Ishikawa (cell line): ENCODE measurements at regions not wholly inside any gene's neighbourhood (a gene's known extent, or its start where the extent isn't known, plus 50 kb on each side); places are given as distances from the start of the nearest gene placed in this dataset.

Experiments used
- CEBPB ChIP-seq: IDR thresholded peaks from 2 replicates; pipeline ENCODE4 v1.6.1; 2012
- TF ChIP-seq, protein P1 (sequence below): IDR thresholded peaks from 2 replicates; pipeline ENCODE4 v1.6.1; 2012

DNA sequence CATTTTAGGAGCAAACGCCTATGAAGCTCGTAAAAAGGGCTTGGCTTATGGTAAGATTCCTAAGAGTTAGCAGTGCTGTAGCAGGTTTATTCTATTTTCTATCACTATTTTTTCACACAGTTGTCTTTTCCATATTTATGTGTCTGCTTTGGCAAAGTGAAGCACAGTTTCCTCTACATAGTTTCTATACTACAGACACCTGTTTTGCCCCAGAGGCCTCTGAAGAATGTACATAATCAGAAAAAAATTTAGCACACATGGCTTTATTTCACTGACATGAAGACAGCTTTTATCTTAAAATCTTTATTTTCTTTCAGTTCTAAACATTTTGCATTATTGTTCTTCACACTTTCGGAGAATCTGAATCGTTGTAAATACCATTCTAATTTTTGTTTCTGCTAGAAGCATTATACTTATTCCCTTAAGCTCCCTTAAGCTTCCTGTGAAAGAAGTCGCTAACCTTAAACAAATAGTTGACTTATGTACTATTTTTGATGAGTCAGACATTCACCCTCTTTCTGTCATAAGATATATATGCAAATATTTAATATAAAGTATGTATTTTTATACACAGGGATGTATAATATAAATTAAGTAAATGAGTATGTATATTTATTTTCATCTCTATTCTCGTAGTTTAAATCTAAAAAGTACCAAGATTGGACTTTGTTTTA, 816.0 kb downstream of the OLFM4 start:
- TF ChIP-seq, protein P1, sequence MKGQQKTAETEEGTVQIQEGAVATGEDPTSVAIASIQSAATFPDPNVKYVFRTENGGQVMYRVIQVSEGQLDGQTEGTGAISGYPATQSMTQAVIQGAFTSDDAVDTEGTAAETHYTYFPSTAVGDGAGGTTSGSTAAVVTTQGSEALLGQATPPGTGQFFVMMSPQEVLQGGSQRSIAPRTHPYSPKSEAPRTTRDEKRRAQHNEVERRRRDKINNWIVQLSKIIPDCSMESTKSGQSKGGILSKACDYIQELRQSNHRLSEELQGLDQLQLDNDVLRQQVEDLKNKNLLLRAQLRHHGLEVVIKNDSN = no peak
- no peak for TF ChIP-seq CEBPB
